Retinal pigment epithelial cell (primary cell): ENCODE measurements at regions not wholly inside any gene's neighbourhood (a gene's known extent, or its start where the extent isn't known, plus 50 kb on each side); places are given as distances from the start of the nearest gene placed in this dataset.

Experiments
- DNase-seq: peaks from one replicate; pipeline ENCODE4 v3.0.0-alpha.2; 2010; ENCODE audit warnings: low read depth
- H3K4me3 ChIP-seq: 2 replicates; pipeline ENCODE4 v1.5.1; 2011; ENCODE audit warnings: mild to moderate bottlenecking, low read length, control low read depth, moderate library complexity
- TF ChIP-seq, protein P1 (sequence below): conservative IDR thresholded peaks from 2 replicates; pipeline ENCODE4 v1.5.1; 2011; ENCODE audit warnings: low read depth, low read length, control low read depth, inconsistent platforms

DNA sequence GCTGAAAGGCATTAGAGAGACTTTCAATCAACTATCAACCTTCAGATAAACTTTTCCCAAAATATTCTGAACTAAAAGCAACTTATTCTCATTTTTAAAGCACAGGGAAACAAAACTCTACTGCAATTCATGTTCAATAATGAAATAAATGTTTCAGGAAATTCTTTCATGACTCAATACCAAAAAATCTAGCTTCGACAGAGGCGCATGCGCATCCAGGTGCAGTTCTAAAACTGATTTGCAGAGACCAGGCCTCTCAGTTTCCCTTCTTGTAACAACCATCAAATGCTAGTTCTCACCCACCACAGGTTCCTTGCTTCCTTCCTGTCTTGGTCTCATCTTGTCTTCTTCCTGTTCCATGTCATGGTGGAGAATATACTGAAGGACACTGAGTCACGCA lies 55.3 kb upstream of the NRBF2 start:
- no peak for DNase-seq
- TF ChIP-seq, protein P1, sequence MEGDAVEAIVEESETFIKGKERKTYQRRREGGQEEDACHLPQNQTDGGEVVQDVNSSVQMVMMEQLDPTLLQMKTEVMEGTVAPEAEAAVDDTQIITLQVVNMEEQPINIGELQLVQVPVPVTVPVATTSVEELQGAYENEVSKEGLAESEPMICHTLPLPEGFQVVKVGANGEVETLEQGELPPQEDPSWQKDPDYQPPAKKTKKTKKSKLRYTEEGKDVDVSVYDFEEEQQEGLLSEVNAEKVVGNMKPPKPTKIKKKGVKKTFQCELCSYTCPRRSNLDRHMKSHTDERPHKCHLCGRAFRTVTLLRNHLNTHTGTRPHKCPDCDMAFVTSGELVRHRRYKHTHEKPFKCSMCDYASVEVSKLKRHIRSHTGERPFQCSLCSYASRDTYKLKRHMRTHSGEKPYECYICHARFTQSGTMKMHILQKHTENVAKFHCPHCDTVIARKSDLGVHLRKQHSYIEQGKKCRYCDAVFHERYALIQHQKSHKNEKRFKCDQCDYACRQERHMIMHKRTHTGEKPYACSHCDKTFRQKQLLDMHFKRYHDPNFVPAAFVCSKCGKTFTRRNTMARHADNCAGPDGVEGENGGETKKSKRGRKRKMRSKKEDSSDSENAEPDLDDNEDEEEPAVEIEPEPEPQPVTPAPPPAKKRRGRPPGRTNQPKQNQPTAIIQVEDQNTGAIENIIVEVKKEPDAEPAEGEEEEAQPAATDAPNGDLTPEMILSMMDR = no peak
- no peak overlapping the region for H3K4me3 ChIP-seq

DNA sequence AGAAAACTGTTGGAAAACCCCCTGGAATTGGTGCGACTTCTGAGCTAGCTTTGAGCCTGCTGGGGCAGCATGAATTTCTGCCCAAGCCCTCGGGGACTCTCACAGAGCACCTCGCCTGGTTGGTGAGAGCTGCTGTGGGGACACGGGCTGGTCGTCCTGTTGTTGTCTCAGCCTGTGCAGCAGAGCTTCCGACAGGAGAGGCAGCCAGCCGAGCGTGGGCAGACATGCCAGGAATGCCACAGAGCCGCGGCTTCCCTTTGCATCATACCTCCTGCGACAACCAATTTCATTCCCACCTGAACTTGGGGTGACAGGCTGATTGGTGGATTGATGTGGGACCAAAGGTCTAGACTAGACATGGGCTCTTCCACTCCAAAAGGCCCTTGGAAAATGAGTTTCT lies 60.2 kb upstream of the NRBF2 start:
- H3K4me3 ChIP-seq = no peak overlapping the region
- DNase-seq = no peak
- TF ChIP-seq, protein P1 = no peak

DNA sequence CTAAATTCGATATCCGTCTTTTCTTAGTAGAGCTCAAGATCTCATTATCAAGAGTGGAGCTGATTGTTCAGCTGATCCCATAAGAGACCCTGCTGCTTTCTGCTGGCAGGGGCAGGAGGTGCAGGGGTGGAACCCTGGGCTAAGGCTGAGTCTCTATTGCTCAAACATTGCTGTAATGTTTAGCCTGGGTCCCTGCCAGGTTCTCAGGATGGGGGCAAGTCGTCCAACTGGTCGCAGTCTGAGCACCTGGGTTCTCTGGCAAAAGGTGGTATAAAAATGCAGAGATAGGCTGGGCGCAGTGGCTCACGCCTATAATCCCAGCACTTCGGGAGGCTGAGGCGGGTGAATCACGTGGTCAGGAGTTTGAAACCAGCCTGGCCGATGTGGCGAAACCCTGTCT lies 62.0 kb upstream of the NRBF2 start:
- H3K4me3 ChIP-seq = no peak overlapping the region
- DNase-seq = no peak
- TF ChIP-seq, protein P1 = no peak

DNA sequence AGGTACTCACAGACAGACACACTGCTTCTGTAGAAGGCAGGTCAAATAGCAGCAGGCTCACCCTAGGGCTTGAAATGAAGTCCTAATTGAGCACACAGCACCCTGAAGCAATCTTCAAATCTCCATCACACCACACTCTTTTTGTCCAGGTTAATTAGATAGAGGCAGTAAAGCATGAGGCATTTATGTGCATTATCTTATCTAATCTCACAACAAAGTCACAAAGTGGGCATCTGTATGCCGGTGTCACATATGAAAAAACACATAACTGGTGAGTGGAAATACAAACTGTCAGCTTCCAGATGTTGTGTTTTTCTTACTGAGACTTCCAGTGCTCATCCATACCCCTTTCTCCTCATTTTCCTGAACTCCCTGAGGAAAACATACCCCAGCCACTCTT lies 63.8 kb upstream of the NRBF2 start:
- no peak for DNase-seq
- H3K4me3 ChIP-seq = no peak overlapping the region
- TF ChIP-seq, protein P1 = no peak

DNA sequence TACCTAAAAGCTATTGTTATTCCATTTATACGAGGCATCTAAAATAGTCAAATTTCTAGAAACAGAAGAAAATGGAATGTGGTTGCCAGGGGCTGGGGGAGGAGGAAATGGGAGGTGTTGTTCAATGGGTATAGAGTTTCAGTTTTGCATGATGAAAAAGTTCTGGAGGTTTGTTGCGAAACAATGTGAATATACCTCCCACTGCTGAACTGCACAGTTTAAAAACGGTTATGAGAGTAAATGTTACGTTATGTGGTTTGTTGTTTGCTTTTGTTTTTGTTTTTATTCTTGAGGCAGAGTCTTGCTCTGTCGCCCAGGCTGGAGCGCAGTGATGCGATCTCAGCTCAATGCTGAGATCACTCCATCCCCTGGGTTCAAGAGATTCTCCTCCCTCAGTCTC lies 64.9 kb upstream of the NRBF2 start:
- TF ChIP-seq, protein P1 = no peak
- no peak overlapping the region for H3K4me3 ChIP-seq
- DNase-seq = no peak

DNA sequence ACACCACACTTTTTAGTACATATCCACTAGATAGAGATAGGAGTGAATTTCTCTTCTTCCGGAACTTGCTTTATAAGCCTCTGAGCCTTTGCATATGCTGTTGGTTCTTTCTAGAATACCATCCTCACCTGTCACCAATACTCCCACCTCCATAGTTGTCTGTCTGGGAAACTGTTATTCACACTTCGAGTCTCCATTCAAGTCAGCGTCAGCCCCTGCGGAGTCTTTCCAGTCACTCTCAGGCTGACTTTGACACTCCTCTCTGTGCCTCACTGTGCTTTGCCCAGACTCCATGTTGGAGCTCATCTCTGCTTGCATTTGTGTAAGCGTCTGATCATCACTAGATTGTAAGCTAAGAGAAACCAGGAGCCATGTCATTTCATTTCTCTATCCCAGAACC lies 66.5 kb upstream of the NRBF2 start:
- DNase-seq = no peak
- H3K4me3 ChIP-seq = no peak overlapping the region
- TF ChIP-seq, protein P1 = no peak

DNA sequence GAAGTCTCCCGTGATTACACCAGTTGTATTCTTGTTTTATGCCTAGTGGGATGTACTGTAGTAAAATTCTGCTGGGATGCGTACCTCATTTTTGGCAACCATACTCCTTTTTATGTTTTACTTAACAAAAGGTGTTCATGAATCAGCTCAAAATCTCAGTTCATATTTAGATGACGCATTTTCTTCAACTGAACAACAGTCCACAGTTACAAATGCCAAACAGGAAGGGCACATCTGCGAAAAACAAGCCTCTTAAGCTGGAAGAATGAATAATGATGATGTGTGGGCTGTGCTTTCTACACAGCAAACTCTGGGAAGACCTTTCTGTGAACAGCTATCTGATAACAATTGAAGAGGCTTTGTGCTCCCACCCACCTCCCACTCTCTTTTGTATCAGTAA lies 68.4 kb upstream of the NRBF2 start:
- no peak overlapping the region for H3K4me3 ChIP-seq
- DNase-seq = no peak

More for the DNA sequence above, 68.4 kb upstream of the NRBF2 start:
- TF ChIP-seq, protein P1 = no peak
